Liver (tissue), 8 donors: ENCODE measurements at regions not wholly inside any gene's neighbourhood (a gene's known extent, or its start where the extent isn't known, plus 50 kb on each side); places are given as distances from the start of the nearest gene placed in this dataset.

Experiments used
- DNase-seq: peaks from one replicate; pipeline ENCODE4 v3.0.0-alpha.2; 2017; ENCODE audit warnings: low spot score
- H3K27ac ChIP-seq, 2 donors: one replicate each; pipeline ENCODE4 v1.7.0; 2013; ENCODE audit warnings: inconsistent platforms in 2 of 2, low read length in 2 of 2, control low read depth in 1 of 2, low read depth in 1 of 2, mild to moderate bottlenecking in 1 of 2
- H3K27me3 ChIP-seq, 4 donors: one replicate each; pipeline versions ENCODE4 v1.6.1 to v1.7.0; 2013; ENCODE audit warnings: low read length in 3 of 4, inconsistent platforms in 1 of 4, mild to moderate bottlenecking in 1 of 4, moderate library complexity in 1 of 4; ENCODE audit not compliant: control insufficient read depth in 4 of 4, insufficient read depth in 4 of 4
- H3K36me3 ChIP-seq, 4 donors: one replicate each; pipeline versions ENCODE4 v1.6.1 to v1.7.0; 2013; ENCODE audit warnings: low read length in 3 of 4, mild to moderate bottlenecking in 3 of 4, low read depth in 1 of 4, moderate library complexity in 1 of 4; ENCODE audit not compliant: control insufficient read depth in 4 of 4, insufficient read depth in 3 of 4
- H3K4me1 ChIP-seq, 4 donors: one replicate each; pipeline versions ENCODE4 v1.6.1 to v1.7.0; 2013; ENCODE audit warnings: low read length in 3 of 4, mild to moderate bottlenecking in 3 of 4, moderate library complexity in 1 of 4; ENCODE audit not compliant: control insufficient read depth in 4 of 4, insufficient read depth in 4 of 4
- H3K4me3 ChIP-seq, 3 donors: one replicate each; pipeline versions ENCODE4 v1.6.1 to v1.7.0; 2013; ENCODE audit warnings: low read length in 3 of 3, control low read depth in 1 of 3, low read depth in 1 of 3, mild to moderate bottlenecking in 1 of 3
- H3K9ac ChIP-seq, 2 donors: one replicate each; pipeline ENCODE4 v1.7.0; 2013; ENCODE audit warnings: low read length in 2 of 2, mild to moderate bottlenecking in 2 of 2, moderate library complexity in 2 of 2, control low read depth in 1 of 2, low read depth in 1 of 2
- H3K9me3 ChIP-seq, 4 donors: one replicate each; pipeline versions ENCODE4 v1.6.1 to v1.7.0; 2013; ENCODE audit warnings: low read length in 3 of 4; ENCODE audit not compliant: control insufficient read depth in 4 of 4
- ATF3 ChIP-seq: IDR thresholded peaks from 2 replicates; pipeline ENCODE4 v1.6.1; 2016; ENCODE audit warnings: antibody characterized with exemption
- CTCF ChIP-seq: fragments of 150-350 bp; IDR thresholded peaks from 2 replicates; pipeline ENCODE4 v1.5.1; 2017; ENCODE audit warnings: improper control_type of control experiment, low read depth, low read length; ENCODE audit not compliant: missing input control
- EGR1 ChIP-seq, 2 donors: IDR thresholded peaks; 2 replicates each; pipeline ENCODE4 v1.6.1; 2016 to 2018; ENCODE audit warnings: antibody characterized with exemption in 2 of 2, low read depth in 2 of 2
- FOXA1 ChIP-seq: IDR thresholded peaks from 2 replicates; pipeline ENCODE4 v1.6.1; 2016; ENCODE audit warnings: antibody characterized with exemption
- FOXA2 ChIP-seq: IDR thresholded peaks from 2 replicates; pipeline ENCODE4 v1.6.1; 2016; ENCODE audit warnings: antibody characterized with exemption
- GABPA ChIP-seq, 2 donors: IDR thresholded peaks in 1 of 2; conservative IDR thresholded peaks in 1 of 2; 2 replicates each; pipeline ENCODE4 v1.6.1; 2016; ENCODE audit warnings: antibody characterized with exemption in 2 of 2, mild to moderate bottlenecking in 1 of 2, moderate library complexity in 1 of 2
- HNF4A ChIP-seq, 2 donors: conservative IDR thresholded peaks; 2 replicates each; pipeline ENCODE4 v1.6.1; 2016; ENCODE audit warnings: antibody characterized with exemption in 2 of 2, mild to moderate bottlenecking in 2 of 2
- HNF4G ChIP-seq: IDR thresholded peaks from 2 replicates; pipeline ENCODE4 v1.6.1; 2016; ENCODE audit warnings: antibody characterized with exemption
- JUND ChIP-seq, 2 donors: IDR thresholded peaks; 2 replicates each; pipeline ENCODE4 v1.6.1; 2016; ENCODE audit warnings: antibody characterized with exemption in 2 of 2
- MAX ChIP-seq: IDR thresholded peaks from 2 replicates; pipeline ENCODE4 v1.6.1; 2016; ENCODE audit warnings: antibody characterized with exemption
- NR2F2 ChIP-seq: IDR thresholded peaks from 2 replicates; pipeline ENCODE4 v1.6.1; 2016; ENCODE audit warnings: antibody characterized with exemption
- RAD21 ChIP-seq, 2 donors: IDR thresholded peaks; 2 replicates each; pipeline ENCODE4 v1.6.1; 2016; ENCODE audit warnings: antibody characterized with exemption in 2 of 2, mild to moderate bottlenecking in 2 of 2
- REST ChIP-seq: IDR thresholded peaks from 2 replicates; pipeline ENCODE4 v1.6.1; 2016; ENCODE audit warnings: antibody characterized with exemption, mild to moderate bottlenecking
- RXRA ChIP-seq, 2 donors: IDR thresholded peaks; 2 replicates each; pipeline ENCODE4 v1.6.1; 2017 to 2018; ENCODE audit warnings: antibody characterized with exemption in 2 of 2, mild to moderate bottlenecking in 1 of 2
- SP1 ChIP-seq: IDR thresholded peaks from 2 replicates; pipeline ENCODE4 v1.6.1; 2018; ENCODE audit warnings: antibody characterized with exemption, mild to moderate bottlenecking
- TAF1 ChIP-seq: conservative IDR thresholded peaks from 2 replicates; pipeline ENCODE4 v1.6.1; 2016; ENCODE audit warnings: antibody characterized with exemption, mild to moderate bottlenecking
- YY1 ChIP-seq: IDR thresholded peaks from 2 replicates; pipeline ENCODE4 v1.6.1; 2016; ENCODE audit warnings: antibody characterized with exemption, mild to moderate bottlenecking
- ZBTB33 ChIP-seq: IDR thresholded peaks from 2 replicates; pipeline ENCODE4 v1.6.1; 2016; ENCODE audit warnings: antibody characterized with exemption
- whole genome bisulfite sequencing: extraction: QIAGEN DNeasy Blood & Tissue Kit; methylation state at CpG from one replicate; pipeline ENCODE4 v1.1.7; 2013; 5-methylcytosine and 5-hydroxymethylcytosine counted together
- donor health status: healthy.
- donor health status: healthy.
- donor health status: healthy.
- donor health status: healthy.
- donor health status: healthy.

- no peak for TF ChIP-seq CTCF
- TF ChIP-seq EGR1 (IDR thresholded peaks at IDR 0.05; ENCODE audit: low read depth in 2 of 2), result no peak
- TF ChIP-seq MAX, result no peak
- TF ChIP-seq NR2F2, result no peak
- TF ChIP-seq HNF4G, result no peak
- TF ChIP-seq ATF3, result no peak
Observed at GRCh38 chr22:48424661-48425060, 1403.0 kb downstream of the BRD1 start (continued).

- no peak for DNase-seq
- H3K4me3 ChIP-seq, result no peak overlapping the region
- TF ChIP-seq FOXA2 (no peak), YY1 (no peak), FOXA1 (no peak), ZBTB33 (no peak), TAF1 (no peak), ATF3 (no peak), CTCF (no peak), NR2F2 (no peak), JUND (IDR thresholded peaks at IDR 0.05) (no peak), SP1 (no peak), RXRA (IDR thresholded peaks at IDR 0.05) (no peak), HNF4A (conservative IDR thresholded peaks at IDR 0.05) (no peak)
- H3K36me3 ChIP-seq, result no peaks in the 10 kb centered on the region
- H3K9me3 ChIP-seq, result no peaks in the 10 kb centered on the region
- H3K4me1 ChIP-seq, result no peaks in the 10 kb centered on the region
- 80% methylated on average over 18 of the region's 18 CpGs for WGBS
- no peak overlapping the region for H3K9ac ChIP-seq
- H3K27ac ChIP-seq, result no peak overlapping the region
- H3K27me3 ChIP-seq, result peaks cover 0 to 2% (median under 1%) of the 10 kb centered on the region in 4 donors
Observed at GRCh38 chr22:48424201-48424627, 1403.5 kb downstream of the BRD1 start.

GRCh38 chr22:48423481-48423911 lies 1404.2 kb downstream of the BRD1 start:
- DNase-seq, result no peak

More at GRCh38 chr22:48423481-48423911, 1404.2 kb downstream of the BRD1 start:
- Histone ChIP-seq H3K9me3 (no peaks in the 10 kb centered on the region), H3K27me3 (peaks cover 0 to 2% (median under 1%) of the 10 kb centered on the region in 4 donors), H3K36me3 (no peaks in the 10 kb centered on the region), H3K4me3 (no peak overlapping the region), H3K4me1 (no peaks in the 10 kb centered on the region), H3K27ac (no peak overlapping the region), H3K9ac (no peak overlapping the region)
- WGBS, result 74% methylated on average over 8 of the region's 8 CpGs
- TF ChIP-seq REST, result no peak
- no peak for TF ChIP-seq FOXA1
- TF ChIP-seq RXRA (IDR thresholded peaks at IDR 0.05), result no peak
- TF ChIP-seq RAD21 (IDR thresholded peaks at IDR 0.05), result no peak
- TF ChIP-seq GABPA (IDR thresholded peaks at IDR 0.05 in 1 of 2, conservative IDR thresholded peaks at IDR 0.05 in 1 of 2), result no peak
- TF ChIP-seq HNF4A (conservative IDR thresholded peaks at IDR 0.05), result no peak
- no peak for TF ChIP-seq TAF1
- no peak for TF ChIP-seq HNF4G
